ENCODE measurements at regions not wholly inside any gene's neighbourhood (a gene's known extent, or its start where the extent isn't known, plus 50 kb on each side); places are given as distances from the start of the nearest gene placed in this dataset.

- H3K4me3 Mint-ChIP-seq = no peak overlapping the region
These were observed 597.3 kb downstream of the TLE1 start for GRCh38 chr9:81092057-81092456.

DNA sequence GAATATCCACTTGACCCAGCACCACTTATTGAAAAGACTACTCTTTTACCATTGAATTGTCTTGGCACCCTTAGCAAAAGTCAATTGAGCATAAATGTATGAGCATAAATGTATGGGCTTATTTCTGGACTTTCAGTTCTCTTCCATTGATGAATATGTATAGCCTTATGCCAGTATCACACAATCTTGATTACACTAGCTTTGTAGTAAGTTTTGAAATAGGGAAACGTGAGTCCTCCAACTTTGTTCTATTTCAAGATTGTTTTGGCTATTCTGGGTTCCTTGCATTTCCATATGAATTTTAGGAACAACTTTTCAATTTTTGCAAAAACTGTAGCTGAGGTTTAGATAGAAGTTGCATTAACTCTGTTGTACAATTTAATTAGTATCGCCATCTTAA, 601.0 kb downstream of the TLE1 start:
- Mint-ChIP-seq H3K4me1 (no peaks in the 10 kb centered on the region), H3K27me3 (peaks cover 0 to 4% (median 0%) of the 10 kb centered on the region in 3 donors), H3K27ac (no peak overlapping the region), H3K4me3 (no peak overlapping the region), H3K36me3 (no peaks in the 10 kb centered on the region), H3K9me3 (peaks cover 0 to 13% (median 4%) of the 10 kb centered on the region in 7 donors)
- DNase-seq = no peak
- no peak for ATAC-seq (ENCODE audit: low read depth in 2 of 2)

More at GRCh38 chr9:81092057-81092456, 597.3 kb downstream of the TLE1 start:
- peaks cover 0 to 4% (median 0%) of the 10 kb centered on the region in 3 donors for H3K27me3 Mint-ChIP-seq
- DNase-seq (no peak), ATAC-seq (ENCODE audit: low read depth in 2 of 2) (no peak)
- no peaks in the 10 kb centered on the region for H3K36me3 Mint-ChIP-seq
- no peak overlapping the region for H3K27ac Mint-ChIP-seq
- H3K4me1 Mint-ChIP-seq = no peaks in the 10 kb centered on the region
- peaks cover 0 to 17% (median 4%) of the 10 kb centered on the region in 7 donors for H3K9me3 Mint-ChIP-seq

DNA sequence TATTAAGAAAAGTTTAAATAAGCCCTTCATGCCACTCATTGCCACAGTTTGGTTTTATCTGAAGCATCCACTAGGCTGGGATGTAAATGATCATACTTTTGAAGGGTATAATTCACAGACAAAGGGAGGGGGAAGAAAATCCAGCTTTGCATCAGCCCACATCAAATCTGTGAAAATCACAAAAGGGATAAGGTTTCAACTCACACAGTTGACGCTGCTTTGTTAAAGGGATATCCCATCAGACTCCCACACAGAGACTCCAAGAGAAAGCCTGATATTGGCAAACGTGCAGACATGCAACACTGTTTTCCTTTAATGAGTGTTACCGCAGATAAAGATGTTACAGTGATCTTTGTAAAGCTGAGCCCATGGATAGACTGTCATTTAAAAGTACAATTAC, 602.9 kb downstream of the TLE1 start:
- Mint-ChIP-seq H3K27me3 (peaks cover 0 to 4% (median 0%) of the 10 kb centered on the region in 3 donors), H3K9me3 (no peaks in the 10 kb centered on the region), H3K4me3 (no peak overlapping the region), H3K27ac (no peak overlapping the region), H3K4me1 (no peaks in the 10 kb centered on the region), H3K36me3 (no peaks in the 10 kb centered on the region)
- no peak for ATAC-seq (ENCODE audit: low read depth in 2 of 2)
- no peak for DNase-seq

DNA sequence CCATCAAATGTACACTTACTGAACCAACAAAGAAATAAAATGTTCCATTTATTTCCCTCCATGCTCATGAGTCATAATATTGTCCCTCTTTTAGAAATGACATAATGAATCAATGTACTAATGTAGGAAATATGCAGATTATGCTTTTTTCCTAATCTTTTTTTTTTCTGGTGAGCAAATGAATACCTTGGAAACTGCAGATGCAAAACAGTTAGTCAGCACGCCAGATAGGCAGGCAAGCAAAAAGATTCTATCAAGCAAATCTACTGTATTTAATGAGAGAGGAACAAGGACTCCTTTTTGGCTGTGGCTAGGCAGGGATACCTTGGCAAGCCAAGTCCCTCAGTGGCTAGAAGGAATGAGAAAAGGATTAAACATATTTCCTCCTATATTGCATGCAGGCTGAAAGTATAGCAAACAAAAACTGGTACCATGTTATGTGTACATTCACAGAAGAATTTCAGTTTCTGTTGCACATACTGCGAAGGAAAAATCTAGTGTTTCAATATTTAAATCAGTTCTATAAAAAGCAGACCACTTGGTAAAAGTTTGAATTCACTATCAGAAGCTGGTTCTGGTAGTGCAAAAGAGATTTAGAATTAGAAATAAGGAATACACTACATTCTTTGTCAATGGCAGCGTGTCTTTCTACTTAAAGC, 605.4 kb downstream of the TLE1 start:
- peaks cover 0 to 4% (median 0%) of the 10 kb centered on the region in 3 donors for H3K27me3 Mint-ChIP-seq
- H3K9me3 Mint-ChIP-seq = no peaks in the 10 kb centered on the region
- no peaks in the 10 kb centered on the region for H3K36me3 Mint-ChIP-seq
- DNase-seq (no peak), ATAC-seq (ENCODE audit: low read depth in 2 of 2) (no peak)
- H3K27ac Mint-ChIP-seq = no peak overlapping the region
- H3K4me3 Mint-ChIP-seq = no peak overlapping the region
- peaks cover 0 to 4% (median 3%) of the 10 kb centered on the region in 3 donors for H3K4me1 Mint-ChIP-seq

DNA sequence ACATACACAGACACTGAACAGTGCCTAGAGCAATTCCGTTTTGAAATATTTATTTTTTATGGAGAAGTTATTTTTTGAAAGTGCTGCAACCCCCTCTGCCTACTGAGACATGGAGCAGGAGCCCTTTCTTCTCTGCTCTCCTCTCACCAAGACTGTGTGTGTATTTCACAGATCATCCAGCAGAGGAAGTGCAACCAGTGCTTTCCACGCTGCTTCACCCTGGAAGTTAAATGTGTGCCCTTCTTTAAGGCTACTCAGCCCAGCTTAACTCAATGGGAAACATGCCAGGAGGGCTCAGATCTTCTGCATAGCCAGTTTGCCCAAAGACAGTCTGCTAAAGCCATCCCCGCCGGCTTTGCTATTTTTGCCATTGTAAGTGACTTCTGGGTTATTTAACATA, 606.3 kb downstream of the TLE1 start:
- peak in 1 of 2 donors; percentile 46 for ATAC-seq (ENCODE audit: low read depth in 2 of 2)
- Mint-ChIP-seq H3K9me3 (no peaks in the 10 kb centered on the region), H3K27me3 (peaks cover 0 to 4% (median 0%) of the 10 kb centered on the region in 3 donors), H3K4me1 (peaks cover under 1 to 7% (median 5%) of the 10 kb centered on the region in 3 donors), H3K36me3 (no peaks in the 10 kb centered on the region), H3K27ac (no peak overlapping the region), H3K4me3 (no peak overlapping the region)
- DNase-seq = no peak

GRCh38 chr9:81082221-81082620, 607.1 kb downstream of the TLE1 start:
- H3K4me3 Mint-ChIP-seq = no peak overlapping the region

DNA sequence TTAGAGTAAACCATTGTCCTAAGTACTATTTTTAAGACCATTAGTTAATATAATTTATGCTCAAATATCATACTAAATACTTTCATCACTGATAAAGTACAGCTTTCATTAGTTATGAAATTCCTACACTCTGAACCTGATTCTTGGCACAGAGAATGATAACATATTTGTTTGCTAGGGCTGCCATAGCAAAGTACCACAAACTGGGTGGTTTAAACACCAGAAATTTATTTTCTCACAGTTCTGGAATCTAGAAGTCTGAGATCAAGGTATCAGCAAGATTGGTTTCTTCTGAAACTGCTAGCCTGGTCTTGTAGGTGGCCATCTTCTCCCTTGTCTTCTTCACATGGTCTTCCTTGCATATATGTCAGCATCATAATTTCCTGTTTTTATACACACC, 608.4 kb downstream of the TLE1 start:
- Mint-ChIP-seq H3K4me1 (peaks cover 5 to 16% (median 6%) of the 10 kb centered on the region in 3 donors), H3K27ac (no peak overlapping the region), H3K4me3 (no peak overlapping the region), H3K27me3 (peaks cover 0 to 4% (median 0%) of the 10 kb centered on the region in 3 donors), H3K9me3 (no peaks in the 10 kb centered on the region), H3K36me3 (no peaks in the 10 kb centered on the region)
- no peak for DNase-seq
- ATAC-seq (ENCODE audit: low read depth in 2 of 2) = no peak

More at GRCh38 chr9:81082221-81082620, 607.1 kb downstream of the TLE1 start:
- ATAC-seq (ENCODE audit: low read depth in 2 of 2) (no peak), DNase-seq (no peak)
- H3K27me3 Mint-ChIP-seq = peaks cover 0 to 4% (median 0%) of the 10 kb centered on the region in 3 donors
- H3K27ac Mint-ChIP-seq = no peak overlapping the region
- no peaks in the 10 kb centered on the region for H3K9me3 Mint-ChIP-seq
- H3K4me1 Mint-ChIP-seq = peaks cover 5 to 9% (median 6%) of the 10 kb centered on the region in 3 donors
- no peaks in the 10 kb centered on the region for H3K36me3 Mint-ChIP-seq

DNA sequence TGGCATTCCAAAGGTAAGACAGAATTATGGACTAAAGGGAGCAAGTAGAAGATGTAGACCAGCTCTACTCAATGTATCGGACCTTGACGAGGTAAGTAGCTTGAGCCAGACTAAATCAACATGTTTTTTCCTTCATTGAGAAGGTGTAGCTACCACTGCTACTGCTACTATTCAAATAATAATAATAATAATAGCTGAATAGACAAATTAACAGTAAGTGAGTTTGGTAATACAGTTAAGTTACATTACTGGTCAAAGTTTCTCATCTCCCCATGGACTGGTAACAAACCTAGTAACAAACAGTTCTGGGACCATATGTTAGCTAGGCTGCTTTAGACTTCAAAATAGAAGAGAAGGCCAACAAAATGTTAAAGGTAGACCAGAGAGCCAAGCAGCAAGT, 609.2 kb downstream of the TLE1 start:
- no peak overlapping the region for H3K4me3 Mint-ChIP-seq
- no peak overlapping the region for H3K27ac Mint-ChIP-seq
- DNase-seq (no peak), ATAC-seq (ENCODE audit: low read depth in 2 of 2) (no peak)
- H3K27me3 Mint-ChIP-seq = peaks cover 0 to 4% (median 0%) of the 10 kb centered on the region in 3 donors
- no peaks in the 10 kb centered on the region for H3K9me3 Mint-ChIP-seq
- H3K36me3 Mint-ChIP-seq = no peaks in the 10 kb centered on the region
- H3K4me1 Mint-ChIP-seq = peaks cover 5 to 16% (median 6%) of the 10 kb centered on the region in 3 donors

GRCh38 chr9:81079055-81079454, 610.3 kb downstream of the TLE1 start:
- DNase-seq = no peak
- ATAC-seq (ENCODE audit: low read depth in 2 of 2) = no peak
- Mint-ChIP-seq H3K4me3 (no peak overlapping the region), H3K9me3 (no peaks in the 10 kb centered on the region), H3K27me3 (peaks cover 0 to 4% (median 0%) of the 10 kb centered on the region in 3 donors), H3K4me1 (peaks cover 5 to 16% (median 6%) of the 10 kb centered on the region in 3 donors), H3K27ac (no peak overlapping the region), H3K36me3 (no peaks in the 10 kb centered on the region)

DNA sequence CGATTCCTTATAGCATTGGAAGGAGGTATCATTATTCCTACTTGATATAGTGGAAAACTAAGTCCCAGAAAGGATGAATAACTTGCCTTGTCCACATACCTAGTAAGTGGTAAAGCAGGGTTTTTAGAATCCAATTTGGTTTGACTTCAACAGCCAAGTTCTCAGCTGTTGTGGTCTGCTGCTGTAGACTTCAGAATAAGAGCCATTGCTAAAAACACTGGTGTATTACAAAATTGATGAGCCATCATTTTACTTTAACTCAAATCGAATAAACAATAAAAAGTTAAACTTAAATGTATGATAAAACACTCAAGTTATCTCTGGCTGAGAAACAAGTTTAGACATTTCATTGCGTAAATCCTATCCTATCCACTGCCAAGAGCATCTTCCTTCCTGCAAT, 610.8 kb downstream of the TLE1 start:
- no peaks in the 10 kb centered on the region for H3K36me3 Mint-ChIP-seq
- H3K4me3 Mint-ChIP-seq = no peak overlapping the region
- H3K27ac Mint-ChIP-seq = no peak overlapping the region
- H3K27me3 Mint-ChIP-seq = peaks cover 0 to 4% (median 0%) of the 10 kb centered on the region in 3 donors
- peaks cover 5 to 16% (median 6%) of the 10 kb centered on the region in 3 donors for H3K4me1 Mint-ChIP-seq
- H3K9me3 Mint-ChIP-seq = no peaks in the 10 kb centered on the region
- ATAC-seq (ENCODE audit: low read depth in 2 of 2) = no peak
- DNase-seq = no peak

- ATAC-seq (ENCODE audit: low read depth in 2 of 2) = no peak
- H3K4me1 Mint-ChIP-seq = peaks cover 6 to 24% (median 12%) of the 10 kb centered on the region in 3 donors
These were observed 611.8 kb downstream of the TLE1 start for GRCh38 chr9:81077572-81077971.

DNA sequence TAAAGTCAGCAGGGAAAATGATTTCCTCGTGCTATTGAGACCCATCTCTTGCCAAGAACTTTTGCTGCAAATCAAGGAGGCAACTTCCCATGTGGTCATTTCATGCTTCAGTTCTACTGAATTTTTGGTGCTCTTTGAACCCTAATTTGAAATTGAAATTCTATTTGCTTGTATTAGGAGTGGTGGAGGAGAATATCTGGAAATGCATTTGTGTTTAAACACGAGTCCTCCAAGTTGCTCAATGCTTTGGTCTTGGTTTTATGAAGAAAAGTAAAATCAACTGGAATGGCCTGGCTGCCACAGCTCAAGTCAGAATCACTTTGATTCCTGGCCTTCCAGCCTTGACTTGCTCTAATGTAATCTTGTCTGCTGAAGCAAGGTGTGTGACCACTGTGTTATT, 613.2 kb downstream of the TLE1 start:
- H3K4me1 Mint-ChIP-seq = peaks cover 6 to 27% (median 13%) of the 10 kb centered on the region in 3 donors
- no peaks in the 10 kb centered on the region for H3K36me3 Mint-ChIP-seq
- H3K4me3 Mint-ChIP-seq = no peak overlapping the region
- DNase-seq (no peak), ATAC-seq (ENCODE audit: low read depth in 2 of 2) (no peak)
- no peak overlapping the region for H3K27ac Mint-ChIP-seq
- H3K9me3 Mint-ChIP-seq = no peaks in the 10 kb centered on the region
- H3K27me3 Mint-ChIP-seq = peaks cover 0 to 4% (median 0%) of the 10 kb centered on the region in 3 donors

More at GRCh38 chr9:81077572-81077971, 611.8 kb downstream of the TLE1 start:
- Mint-ChIP-seq H3K36me3 (no peaks in the 10 kb centered on the region), H3K27ac (peak overlapping the region in 1 of 6 donors; percentile 11), H3K9me3 (no peaks in the 10 kb centered on the region), H3K27me3 (peaks cover 0 to 4% (median 0%) of the 10 kb centered on the region in 3 donors), H3K4me3 (no peak overlapping the region)
- no peak for DNase-seq

DNA sequence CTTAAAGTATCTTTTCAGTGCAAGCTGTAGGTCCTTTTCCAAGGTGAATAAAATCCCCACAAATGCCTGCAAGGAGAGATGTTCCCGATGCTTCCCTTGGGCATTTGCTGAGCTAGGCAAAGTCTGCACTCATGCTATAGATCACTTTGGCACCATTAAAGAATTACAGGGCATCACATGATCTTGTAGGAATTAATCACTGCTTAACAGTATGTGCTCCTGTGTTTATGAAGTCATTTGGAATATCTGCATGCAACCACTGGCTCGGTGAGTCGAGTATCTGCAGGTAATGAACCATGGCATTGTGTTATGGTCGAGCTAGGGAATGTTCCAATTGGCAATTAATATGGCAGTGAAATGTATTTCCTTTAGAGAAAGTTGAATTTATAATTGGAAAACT, 615.1 kb downstream of the TLE1 start:
- Mint-ChIP-seq H3K4me1 (peaks cover 6 to 25% (median 13%) of the 10 kb centered on the region in 3 donors), H3K27ac (no peak overlapping the region), H3K36me3 (no peaks in the 10 kb centered on the region), H3K9me3 (no peaks in the 10 kb centered on the region), H3K4me3 (no peak overlapping the region), H3K27me3 (no peaks in the 10 kb centered on the region)
- ATAC-seq (ENCODE audit: low read depth in 2 of 2) (no peak), DNase-seq (no peak)

DNA sequence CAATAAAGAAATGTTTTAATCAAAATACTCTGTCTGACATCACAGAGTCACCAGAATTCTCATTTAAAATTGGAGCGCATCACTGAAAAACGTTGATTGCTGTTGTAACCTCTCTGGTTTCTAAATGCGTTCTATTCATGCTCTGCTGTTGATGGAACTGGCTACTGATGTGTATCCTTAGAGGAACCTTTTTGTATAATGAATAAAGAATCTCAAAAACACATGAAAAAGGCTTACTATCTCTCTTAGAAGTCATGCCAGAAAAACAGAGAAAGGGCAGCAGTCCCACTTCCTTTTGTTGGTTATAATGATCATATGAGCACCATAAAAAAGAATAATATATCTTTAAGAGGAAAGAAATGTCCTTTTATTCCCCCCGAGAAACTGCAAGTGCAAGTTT, 615.5 kb downstream of the TLE1 start:
- Mint-ChIP-seq H3K9me3 (no peaks in the 10 kb centered on the region), H3K36me3 (no peaks in the 10 kb centered on the region), H3K27me3 (no peaks in the 10 kb centered on the region), H3K4me3 (no peak overlapping the region), H3K4me1 (peaks cover 6 to 21% (median 9%) of the 10 kb centered on the region in 3 donors), H3K27ac (no peak overlapping the region)
- DNase-seq (no peak), ATAC-seq (ENCODE audit: low read depth in 2 of 2) (no peak)

Measured in naive B cell (primary cell).